ENCODE measurements at regions not wholly inside any gene's neighbourhood (a gene's known extent, or its start where the extent isn't known, plus 50 kb on each side); places are given as distances from the start of the nearest gene placed in this dataset.
"Not testable (repeated sequence)": the region's sequence is repeated elsewhere in the genome, so short reads cannot be mapped to it uniquely, and the experiment has no call there.

DNA sequence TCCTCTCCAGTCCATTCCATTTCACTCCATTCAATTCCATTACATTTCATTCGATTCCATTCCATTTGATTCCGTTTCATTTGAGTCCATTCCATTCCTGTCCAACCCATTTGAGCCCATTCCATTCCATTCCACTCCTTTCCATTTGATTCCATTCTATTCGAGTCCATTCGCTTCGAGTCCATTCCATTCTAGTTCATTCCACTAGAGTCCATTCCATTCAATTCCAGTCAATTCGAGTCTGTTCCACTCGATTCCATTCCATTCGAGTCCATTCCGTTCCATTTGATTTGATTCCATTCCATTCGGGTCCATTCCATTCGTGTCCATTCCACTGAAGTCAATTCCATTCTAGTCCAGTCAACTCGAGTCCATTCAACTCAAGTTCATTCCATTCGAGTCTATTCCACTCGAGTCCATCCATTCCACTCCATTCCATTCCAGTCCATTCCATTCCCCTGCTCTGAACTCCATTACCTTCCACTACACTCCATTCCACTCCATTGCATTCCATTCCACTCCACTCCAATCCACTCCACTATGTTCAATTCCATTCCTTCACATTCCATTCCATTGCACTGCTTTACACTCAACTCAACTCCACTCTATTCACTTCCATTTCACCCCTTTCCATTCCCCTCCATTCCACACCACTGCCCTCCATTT lies 2569.4 kb upstream of the TPTE start:
- peaks cover 0 to 98% (median 94%) of the 10 kb centered on the region in 4 donors for H3K9me3 ChIP-seq
- TF ChIP-seq, protein P1, sequence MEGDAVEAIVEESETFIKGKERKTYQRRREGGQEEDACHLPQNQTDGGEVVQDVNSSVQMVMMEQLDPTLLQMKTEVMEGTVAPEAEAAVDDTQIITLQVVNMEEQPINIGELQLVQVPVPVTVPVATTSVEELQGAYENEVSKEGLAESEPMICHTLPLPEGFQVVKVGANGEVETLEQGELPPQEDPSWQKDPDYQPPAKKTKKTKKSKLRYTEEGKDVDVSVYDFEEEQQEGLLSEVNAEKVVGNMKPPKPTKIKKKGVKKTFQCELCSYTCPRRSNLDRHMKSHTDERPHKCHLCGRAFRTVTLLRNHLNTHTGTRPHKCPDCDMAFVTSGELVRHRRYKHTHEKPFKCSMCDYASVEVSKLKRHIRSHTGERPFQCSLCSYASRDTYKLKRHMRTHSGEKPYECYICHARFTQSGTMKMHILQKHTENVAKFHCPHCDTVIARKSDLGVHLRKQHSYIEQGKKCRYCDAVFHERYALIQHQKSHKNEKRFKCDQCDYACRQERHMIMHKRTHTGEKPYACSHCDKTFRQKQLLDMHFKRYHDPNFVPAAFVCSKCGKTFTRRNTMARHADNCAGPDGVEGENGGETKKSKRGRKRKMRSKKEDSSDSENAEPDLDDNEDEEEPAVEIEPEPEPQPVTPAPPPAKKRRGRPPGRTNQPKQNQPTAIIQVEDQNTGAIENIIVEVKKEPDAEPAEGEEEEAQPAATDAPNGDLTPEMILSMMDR (IDR thresholded peaks at IDR 0.05): no peak
- no peak for TF ChIP-seq POLR2A (IDR thresholded peaks at IDR 0.05; ENCODE audit: low read depth)
- TF ChIP-seq POLR2AphosphoS5 (IDR thresholded peaks at IDR 0.05): no peak
- TF ChIP-seq EP300 (IDR thresholded peaks at IDR 0.05): no peak
- no peak overlapping the region for H3K4me3 ChIP-seq
- no peaks in the 10 kb centered on the region for H3K4me1 ChIP-seq
- H3K27me3 ChIP-seq: no peaks in the 10 kb centered on the region
- H3K36me3 ChIP-seq: no peaks in the 10 kb centered on the region
- DNase-seq (ENCODE audit: extremely low spot score): no peak
- no peak overlapping the region for H3K27ac ChIP-seq (replicated peaks in 1 of 4)
- WGBS: 60% methylated on average over 14 of the region's 14 CpGs
- intact Hi-C loops (cut with DNase I): no loop called here

DNA sequence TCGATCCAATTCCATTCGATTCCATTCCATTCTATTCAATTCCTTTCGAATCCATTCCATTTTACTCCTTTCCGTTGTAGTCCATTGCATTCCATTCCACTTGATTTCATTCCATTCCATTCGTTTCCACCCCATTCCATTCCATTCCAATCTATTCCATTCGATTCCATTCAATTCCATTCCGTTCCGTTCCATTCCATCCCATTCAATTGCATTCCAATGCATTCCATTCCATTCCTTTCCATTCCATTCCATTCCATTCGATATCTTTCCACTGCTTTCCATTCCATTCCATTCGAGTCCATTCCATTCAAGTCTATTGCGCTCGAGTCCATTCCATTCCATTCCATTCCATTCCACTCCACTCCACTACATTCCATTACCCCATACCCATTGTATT lies 2568.7 kb upstream of the TPTE start:
- 63% methylated on average over 12 of the region's 12 CpGs for WGBS
- Histone ChIP-seq H3K9me3 (peaks cover 0 to 98% (median 93%) of the 10 kb centered on the region in 4 donors), H3K36me3 (no peaks in the 10 kb centered on the region), H3K4me3 (no peak overlapping the region), H3K27ac (replicated peaks in 1 of 4) (no peak overlapping the region), H3K27me3 (no peaks in the 10 kb centered on the region), H3K4me1 (no peaks in the 10 kb centered on the region)
- no peak for TF ChIP-seq POLR2AphosphoS5 (IDR thresholded peaks at IDR 0.05)
- TF ChIP-seq, protein P1 (IDR thresholded peaks at IDR 0.05): no peak
- intact Hi-C loops (cut with DNase I): no loop called here
- DNase-seq (ENCODE audit: extremely low spot score): no peak

DNA sequence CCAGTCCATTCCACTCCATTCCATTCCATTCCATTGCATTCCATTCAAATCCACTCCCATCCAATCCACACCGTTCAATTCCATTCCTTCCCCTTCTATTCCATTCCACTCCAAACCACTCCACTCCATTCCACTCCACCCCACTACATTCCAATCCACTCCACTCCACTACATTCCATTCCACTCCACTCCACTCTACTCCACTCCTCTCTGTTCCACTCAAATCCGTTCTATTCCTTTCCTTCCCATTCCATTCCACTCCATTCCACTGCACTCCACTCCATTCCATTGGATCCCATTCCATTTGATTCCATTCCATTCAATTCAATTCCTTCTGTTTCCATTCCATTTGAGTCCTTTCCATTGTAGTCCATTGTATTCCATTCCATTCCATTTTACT lies 2568.3 kb upstream of the TPTE start:
- no peaks in the 10 kb centered on the region for H3K36me3 ChIP-seq
- peaks cover 0 to 98% (median 93%) of the 10 kb centered on the region in 4 donors for H3K9me3 ChIP-seq
- H3K27ac ChIP-seq (replicated peaks in 1 of 4): no peak overlapping the region
- 47% methylated on average over 2 of the region's 2 CpGs for WGBS
- intact Hi-C loops (cut with DNase I): no loop called here
- no peaks in the 10 kb centered on the region for H3K27me3 ChIP-seq
- TF ChIP-seq, protein P1 (IDR thresholded peaks at IDR 0.05): no peak
- TF ChIP-seq POLR2AphosphoS5 (IDR thresholded peaks at IDR 0.05) (no peak), POLR2A (IDR thresholded peaks at IDR 0.05; ENCODE audit: low read depth) (no peak), EP300 (IDR thresholded peaks at IDR 0.05) (no peak)
- H3K4me1 ChIP-seq: no peaks in the 10 kb centered on the region
- H3K4me3 ChIP-seq: no peak overlapping the region
- DNase-seq (ENCODE audit: extremely low spot score): no peak

DNA sequence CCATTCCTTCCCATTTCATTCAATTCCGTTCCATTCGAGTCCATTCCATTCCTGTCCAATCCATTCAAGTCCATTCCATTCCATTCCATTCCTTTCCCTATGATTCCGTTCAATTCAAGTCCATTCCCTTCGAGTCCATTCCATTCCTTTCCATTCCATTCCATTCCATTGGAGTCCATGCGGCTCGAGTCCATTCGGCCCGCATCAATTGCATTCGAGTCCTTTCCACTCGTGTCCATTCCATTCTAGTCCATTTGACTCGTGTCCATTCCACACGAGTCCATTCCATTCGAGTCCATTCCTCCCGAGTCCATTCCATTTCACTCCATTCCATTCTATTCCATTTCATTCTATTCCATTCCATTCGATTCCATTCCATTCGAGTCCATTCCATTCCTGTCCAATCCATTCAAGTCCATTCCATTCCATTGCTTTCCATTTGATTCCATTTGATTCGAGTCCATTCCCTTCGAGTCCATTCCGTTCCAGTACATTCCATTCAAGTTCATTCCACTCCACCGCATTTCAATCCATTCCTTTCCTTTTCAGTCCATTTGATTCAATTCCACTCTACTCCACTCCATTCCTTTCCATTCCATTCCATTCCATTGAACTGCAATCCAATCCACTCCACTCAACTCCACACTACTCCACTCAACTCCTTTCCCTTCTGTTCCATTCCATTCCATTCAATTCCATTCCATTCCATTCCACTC lies 2565.9 kb upstream of the TPTE start:
- H3K36me3 ChIP-seq; H3K27ac ChIP-seq (replicated peaks in 1 of 4); H3K4me3 ChIP-seq; H3K27me3 ChIP-seq; DNase-seq (ENCODE audit: extremely low spot score); H3K4me1 ChIP-seq; intact Hi-C loops (cut with DNase I): not testable (repeated sequence)
- 77% methylated on average over 20 of the region's 20 CpGs for WGBS
- peaks cover 0 to 92% (median 83%) of the 10 kb centered on the region in 4 donors for H3K9me3 ChIP-seq

DNA sequence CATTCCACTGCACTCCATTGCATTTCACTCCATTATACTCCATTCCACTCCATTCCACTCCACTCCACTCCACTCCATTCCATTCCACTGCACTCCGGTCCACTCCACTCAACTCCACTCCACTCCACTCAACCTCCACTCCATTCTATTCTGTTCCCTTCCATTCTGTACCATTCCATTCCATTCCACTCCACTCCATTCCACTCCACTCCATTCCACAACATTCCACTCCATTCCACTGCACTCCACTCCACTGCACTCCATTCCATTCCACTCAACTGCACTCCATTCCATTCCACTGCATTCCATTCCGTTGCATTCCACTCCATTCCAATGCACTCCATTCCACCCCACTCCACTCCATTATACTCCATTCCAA lies 2565.3 kb upstream of the TPTE start:
- H3K27me3 ChIP-seq; H3K4me3 ChIP-seq; intact Hi-C loops (cut with DNase I); DNase-seq (ENCODE audit: extremely low spot score); H3K36me3 ChIP-seq; H3K27ac ChIP-seq (replicated peaks in 1 of 4); H3K4me1 ChIP-seq: not testable (repeated sequence)
- 53% methylated on average over 2 of the region's 2 CpGs for WGBS
- H3K9me3 ChIP-seq: peaks cover 0 to 92% (median 81%) of the 10 kb centered on the region in 4 donors

DNA sequence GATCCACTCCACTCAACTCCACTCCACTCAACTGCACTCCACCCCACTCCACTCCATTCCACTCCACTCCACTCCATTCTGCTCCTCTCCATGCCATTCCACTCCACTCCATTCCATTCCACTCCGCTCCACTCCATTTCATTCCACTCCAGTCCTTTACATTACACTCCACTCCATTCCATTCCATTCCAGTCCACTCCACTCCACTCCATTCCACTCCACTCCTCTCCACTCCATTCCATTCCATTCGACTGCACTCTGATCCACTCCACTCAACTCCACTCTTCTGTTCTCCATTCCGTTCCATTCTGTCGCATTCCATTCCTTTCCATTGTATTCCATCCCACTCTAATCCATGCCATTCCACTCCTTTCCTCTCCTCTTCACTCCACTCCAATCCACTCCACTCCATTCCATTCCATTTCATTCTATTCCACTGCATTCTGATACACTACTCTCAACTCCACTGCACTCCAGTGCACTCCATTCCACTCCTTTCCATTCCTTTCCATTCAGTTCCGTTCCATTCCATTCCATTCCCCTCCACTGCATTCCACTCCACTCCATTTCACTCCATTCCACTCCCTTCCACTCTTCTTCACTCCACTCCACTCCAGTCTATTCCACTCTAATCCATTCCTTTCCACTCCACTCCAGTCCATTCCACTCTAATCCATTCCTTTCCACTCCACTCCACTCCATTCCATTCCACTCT lies 2564.2 kb upstream of the TPTE start:
- H3K27me3 ChIP-seq; H3K4me3 ChIP-seq; H3K4me1 ChIP-seq; H3K36me3 ChIP-seq; H3K27ac ChIP-seq (replicated peaks in 1 of 4); intact Hi-C loops (cut with DNase I); DNase-seq (ENCODE audit: extremely low spot score): not testable (repeated sequence)
- H3K9me3 ChIP-seq: peaks cover 0 to 90% (median 80%) of the 10 kb centered on the region in 4 donors
- WGBS: 58% methylated on average over 5 of the region's 5 CpGs
